Prostate gland (tissue), 2 donors: ENCODE measurements at regions not wholly inside any gene's neighbourhood (a gene's known extent, or its start where the extent isn't known, plus 50 kb on each side); places are given as distances from the start of the nearest gene placed in this dataset.

Experiments
- DNase-seq: peaks from one replicate; pipeline ENCODE4 v3.0.0-alpha.2; 2019; ENCODE audit warnings: low spot score
- H3K27ac ChIP-seq, 2 donors: fragments of 200-600 bp; sonication (generic); 2 replicates each; pipeline ENCODE4 v1.5.1; 2017 to 2019
- H3K27me3 ChIP-seq: fragments of 200-600 bp; sonication (generic); replicated peaks from 2 replicates; pipeline ENCODE4 v1.5.1; 2019; ENCODE audit not compliant: insufficient read depth
- H3K36me3 ChIP-seq, 2 donors: fragments of 200-600 bp; sonication (generic); 1 replicate in 1 of 2; 2 replicates in 1 of 2; pipeline versions ENCODE4 v1.5.1 to v1.8.1; 2017 to 2019
- H3K4me1 ChIP-seq: fragments of 200-600 bp; sonication (generic); replicated peaks from 2 replicates; pipeline ENCODE4 v1.5.1; 2019
- H3K4me3 ChIP-seq, 2 donors: fragments of 200-600 bp; sonication (generic); 2 replicates each; pipeline ENCODE4 v1.5.1; 2017 to 2019
- H3K9me3 ChIP-seq: fragments of 200-600 bp; sonication (generic); 2 replicates; pipeline ENCODE4 v1.5.1; 2017
- CTCF ChIP-seq, 4 experiments: fragments of 200-600 bp in 2 of 4; fragments of 450-650 bp in 2 of 4; sonication (generic) in 2 of 4; IDR thresholded peaks; 1 replicate in 3 of 4; 2 replicates in 1 of 4; pipeline ENCODE4 v1.5.1; 2016 to 2019; ENCODE audit warnings: antibody characterized with exemption in 4 of 4, mild to moderate bottlenecking in 2 of 4, moderate library complexity in 2 of 4
- POLR2A ChIP-seq: fragments of 450-650 bp; IDR thresholded peaks from one replicate; pipeline ENCODE4 v1.6.1; 2016; ENCODE audit warnings: antibody characterized with exemption, mild to moderate bottlenecking
- POLR2AphosphoS5 ChIP-seq: sonication (generic); formaldehyde crosslinking; IDR thresholded peaks from one replicate; pipeline ENCODE4 v1.6.1; 2017; ENCODE audit warnings: antibody characterized with exemption
- WGBS: methylation state at CpG from one replicate; pipeline ENCODE4 v1.1.5; 2018; 5-methylcytosine and 5-hydroxymethylcytosine counted together
- intact Hi-C: fragments of 100-400 bp; cut with DNase I; formaldehyde crosslinking; loops from one replicate; pipeline ENCODE4 v1.14.2; 2022

GRCh38 chr10:57222129-57222528, 861.1 kb upstream of the ZWINT start:
- DNase-seq: no peak
- 59% methylated on average over 3 of the region's 3 CpGs for WGBS
- Histone ChIP-seq H3K4me1 (no peaks in the 10 kb centered on the region), H3K27ac (no peak overlapping the region), H3K9me3 (no peaks in the 10 kb centered on the region), H3K27me3 (no peaks in the 10 kb centered on the region), H3K4me3 (no peak overlapping the region), H3K36me3 (no peaks in the 10 kb centered on the region)
- TF ChIP-seq POLR2A (no peak), POLR2AphosphoS5 (no peak), CTCF (IDR thresholded peaks at IDR 0.05) (no peak)
- intact Hi-C loops: no loop called here

DNA sequence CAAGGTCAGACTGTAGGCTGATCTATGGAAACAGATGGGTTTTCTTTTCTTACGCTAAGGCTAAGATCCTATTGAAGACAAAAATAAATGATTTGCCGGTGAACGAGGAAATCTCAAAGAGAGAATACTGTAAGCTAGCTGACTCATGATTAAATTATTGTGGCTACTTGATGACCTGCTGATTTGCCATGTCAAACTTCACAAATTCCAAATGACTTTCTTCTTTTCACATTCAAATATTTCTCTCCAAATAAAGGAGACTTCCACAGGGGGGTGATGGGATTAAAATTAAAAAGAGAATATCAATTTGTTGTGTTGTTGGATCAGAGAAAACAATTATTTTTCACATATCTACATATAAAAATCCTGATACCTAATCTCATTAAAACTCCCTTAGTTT, 860.6 kb upstream of the ZWINT start:
- no peak for DNase-seq
- H3K27ac ChIP-seq: no peak overlapping the region
- 78% methylated on average over 3 of the region's 3 CpGs for WGBS
- H3K36me3 ChIP-seq: no peaks in the 10 kb centered on the region
- H3K27me3 ChIP-seq: no peaks in the 10 kb centered on the region
- TF ChIP-seq POLR2AphosphoS5 (no peak), POLR2A (no peak), CTCF (IDR thresholded peaks at IDR 0.05) (no peak)
- no peaks in the 10 kb centered on the region for H3K9me3 ChIP-seq
- no peaks in the 10 kb centered on the region for H3K4me1 ChIP-seq
- H3K4me3 ChIP-seq: no peak overlapping the region
- intact Hi-C loops: no loop called here

DNA sequence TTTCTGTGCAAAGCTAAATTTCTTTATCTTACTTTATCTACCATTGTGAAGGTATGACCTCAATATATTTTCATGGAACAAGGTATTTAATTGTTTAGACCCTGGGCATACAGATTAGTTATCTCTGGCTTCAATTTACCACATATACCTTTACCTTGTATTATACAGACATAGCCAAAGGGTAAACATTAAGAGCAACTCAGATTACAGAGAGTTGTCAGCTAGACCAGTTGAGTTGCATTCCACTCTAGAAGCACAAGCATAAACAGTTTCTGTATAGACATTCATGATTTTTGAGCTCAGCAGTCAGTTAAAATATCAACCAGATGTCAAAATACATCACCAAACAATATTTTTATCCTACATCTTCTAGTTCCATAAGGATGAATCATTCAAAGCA, 857.3 kb upstream of the ZWINT start:
- Histone ChIP-seq H3K4me3 (no peak overlapping the region), H3K4me1 (no peaks in the 10 kb centered on the region), H3K27ac (no peak overlapping the region), H3K9me3 (no peaks in the 10 kb centered on the region), H3K27me3 (no peaks in the 10 kb centered on the region), H3K36me3 (no peaks in the 10 kb centered on the region)
- intact Hi-C loops: no loop called here
- DNase-seq: no peak
- TF ChIP-seq POLR2AphosphoS5: no peak
- no peak for TF ChIP-seq POLR2A
- TF ChIP-seq CTCF (IDR thresholded peaks at IDR 0.05): no peak

GRCh38 chr10:57202356-57202755, 841.3 kb upstream of the ZWINT start:
- 84% methylated on average over 1 of the region's 1 CpG for WGBS
- no peak for DNase-seq
- Histone ChIP-seq H3K27me3 (no peaks in the 10 kb centered on the region), H3K4me3 (no peak overlapping the region), H3K27ac (no peak overlapping the region), H3K36me3 (no peaks in the 10 kb centered on the region), H3K9me3 (no peaks in the 10 kb centered on the region), H3K4me1 (no peaks in the 10 kb centered on the region)
- intact Hi-C loops: no loop called here
- no peak for TF ChIP-seq POLR2AphosphoS5
- no peak for TF ChIP-seq POLR2A
- TF ChIP-seq CTCF (IDR thresholded peaks at IDR 0.05): no peak

- WGBS: 61% methylated on average over 1 of the region's 1 CpG
- no peaks in the 10 kb centered on the region for H3K27me3 ChIP-seq
- H3K4me1 ChIP-seq: no peaks in the 10 kb centered on the region
- H3K27ac ChIP-seq: no peak overlapping the region
- no peak for TF ChIP-seq POLR2AphosphoS5
- H3K9me3 ChIP-seq: no peaks in the 10 kb centered on the region
- no peak overlapping the region for H3K4me3 ChIP-seq
- DNase-seq: no peak
- intact Hi-C loops: no loop called here
- no peaks in the 10 kb centered on the region for H3K36me3 ChIP-seq
Observed at GRCh38 chr10:57188846-57189245, 827.8 kb upstream of the ZWINT start.
